AG08396 (cell line): ENCODE measurements at regions not wholly inside any gene's neighbourhood (a gene's known extent, or its start where the extent isn't known, plus 50 kb on each side); places are given as distances from the start of the nearest gene placed in this dataset.
"Not testable (repeated sequence)": the region's sequence is repeated elsewhere in the genome, so short reads cannot be mapped to it uniquely, and the experiment has no call there.

Experiments used
- DNase-seq: peaks from one replicate; pipeline ENCODE4 v3.0.0; 2012; ENCODE audit warnings: low spot score, mixed read lengths

DNA sequence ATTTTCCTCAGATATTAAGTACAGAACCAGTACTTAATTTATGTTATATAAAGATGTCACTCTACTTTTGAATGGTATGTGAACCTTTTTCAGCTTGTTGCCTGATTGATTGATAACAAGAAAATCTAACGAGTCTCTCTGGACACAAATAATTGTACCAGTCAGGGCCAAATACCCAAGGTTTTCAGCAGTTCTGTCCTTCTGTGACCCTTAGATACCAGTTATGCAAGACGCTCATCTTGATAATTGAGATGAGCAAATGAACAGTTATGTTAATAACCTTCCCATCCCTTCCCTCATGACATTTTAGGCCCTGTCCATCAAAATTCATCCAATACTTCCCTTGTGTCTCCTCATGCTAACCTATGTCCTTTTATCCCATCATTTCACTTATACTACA, 185.9 kb upstream of the G2E3 start:
- DNase-seq = no peak

DNA sequence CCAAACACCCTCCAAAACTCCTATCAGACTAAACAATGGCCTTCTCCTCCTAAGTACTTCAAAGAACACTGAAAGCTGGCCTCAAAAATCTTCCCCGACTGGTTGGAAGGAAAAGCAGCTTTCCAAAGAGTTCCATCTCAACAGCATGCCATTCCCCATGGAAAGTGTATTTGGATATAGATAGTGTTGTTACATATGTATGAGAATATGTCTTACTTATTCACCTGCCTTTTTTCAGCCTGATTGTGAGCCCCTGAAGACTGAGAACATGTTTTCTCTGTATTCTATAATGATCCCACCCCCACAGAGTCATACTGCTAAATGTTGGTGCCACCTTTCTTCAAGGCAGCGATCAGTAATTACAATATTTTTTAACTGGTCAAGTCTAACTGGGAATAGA, 185.4 kb upstream of the G2E3 start:
- DNase-seq = no peak

DNA sequence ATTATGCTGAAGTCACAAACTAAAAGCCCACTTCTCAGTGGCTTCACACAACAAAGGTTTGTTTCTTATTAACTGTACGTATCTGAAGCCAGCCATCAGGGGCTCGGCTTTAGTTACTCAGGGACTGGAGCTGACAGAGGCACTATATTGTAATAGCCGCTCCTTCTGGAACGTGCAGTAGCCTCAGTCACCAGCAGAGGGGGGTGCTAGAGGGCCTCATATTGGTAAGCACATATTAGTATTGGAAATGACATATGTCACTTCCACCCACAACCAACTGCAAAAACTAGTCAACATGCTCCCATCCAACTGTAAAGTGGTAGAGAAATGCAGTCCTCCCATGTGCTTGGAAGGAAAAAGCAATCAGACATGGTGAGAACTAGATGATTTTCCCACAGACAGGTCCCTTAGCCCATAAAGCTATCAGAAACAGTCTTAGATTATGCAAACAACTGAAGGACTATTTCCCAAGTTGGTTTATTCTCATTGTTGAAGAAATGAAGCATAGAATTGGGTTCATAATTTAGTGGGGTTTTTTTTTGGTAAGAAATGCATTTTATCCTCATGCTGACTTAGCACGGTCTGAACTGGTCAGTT, 183.6 kb upstream of the G2E3 start:
- DNase-seq = peak; percentile 63

DNA sequence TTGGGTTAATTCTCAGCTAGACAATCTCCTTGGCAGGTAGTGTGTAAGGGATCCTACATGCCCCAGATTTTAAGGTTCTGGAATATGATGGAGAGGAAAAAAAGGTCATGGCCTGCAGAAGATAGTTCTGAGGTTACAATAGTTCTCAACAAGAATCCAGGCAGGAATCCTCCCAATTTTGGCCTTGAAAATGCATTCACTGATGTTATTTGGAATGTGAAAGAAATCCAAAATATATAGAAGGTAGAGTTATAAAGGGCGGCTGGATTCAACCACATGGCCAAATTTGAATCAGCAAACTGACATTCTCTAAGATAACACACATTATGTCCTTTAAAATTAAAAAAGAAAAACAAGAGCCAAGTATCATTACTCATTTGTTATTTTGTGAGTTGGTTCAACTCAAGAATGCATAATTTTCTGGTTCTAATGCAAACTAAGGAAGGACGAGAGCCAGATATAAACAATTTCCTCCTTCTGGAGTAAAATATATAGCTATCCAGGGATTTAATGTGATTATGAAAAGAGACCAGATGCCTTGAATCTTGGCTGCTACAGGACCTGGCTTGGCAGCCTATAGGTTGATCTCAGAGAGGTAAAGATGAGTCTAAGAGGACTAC, 177.0 kb upstream of the G2E3 start:
- no peak for DNase-seq

DNA sequence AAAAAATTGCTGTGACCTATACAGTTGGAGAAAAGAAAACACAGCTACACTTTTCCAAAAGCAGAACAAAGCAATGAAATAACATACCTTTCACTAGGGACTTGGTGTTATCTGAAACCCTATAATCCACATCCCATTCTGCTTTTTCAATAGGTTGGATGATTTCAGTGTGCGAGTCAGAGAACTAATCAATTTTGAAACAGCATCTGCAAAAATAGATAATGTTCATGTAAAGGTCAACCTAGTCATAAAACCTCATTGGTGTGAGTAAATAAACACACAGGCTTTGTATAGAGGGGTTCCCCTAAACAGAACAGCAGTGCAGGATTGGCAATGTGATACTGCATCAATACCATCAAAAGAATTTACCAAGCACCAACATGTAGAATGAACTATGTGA, 173.0 kb upstream of the G2E3 start:
- no peak for DNase-seq

DNA sequence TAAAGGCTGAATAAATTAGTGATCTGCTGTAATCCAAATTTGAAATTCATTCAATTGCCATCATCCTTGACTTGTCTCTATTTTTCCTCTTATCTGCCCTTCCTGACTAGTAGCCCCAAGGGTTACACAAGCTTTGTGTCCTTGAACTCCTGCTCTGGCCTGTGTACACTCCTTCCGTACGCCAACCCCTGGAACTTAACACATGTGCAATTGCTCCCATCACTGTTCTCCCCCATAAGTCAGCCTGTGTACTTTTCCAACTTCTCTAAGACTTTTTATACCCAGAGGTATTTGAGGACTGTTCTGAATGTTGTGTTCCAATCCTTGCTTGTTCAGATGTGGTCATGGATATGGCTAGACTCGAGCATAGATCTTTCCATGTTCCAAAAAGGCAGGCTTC, 171.1 kb upstream of the G2E3 start:
- no peak for DNase-seq

DNA sequence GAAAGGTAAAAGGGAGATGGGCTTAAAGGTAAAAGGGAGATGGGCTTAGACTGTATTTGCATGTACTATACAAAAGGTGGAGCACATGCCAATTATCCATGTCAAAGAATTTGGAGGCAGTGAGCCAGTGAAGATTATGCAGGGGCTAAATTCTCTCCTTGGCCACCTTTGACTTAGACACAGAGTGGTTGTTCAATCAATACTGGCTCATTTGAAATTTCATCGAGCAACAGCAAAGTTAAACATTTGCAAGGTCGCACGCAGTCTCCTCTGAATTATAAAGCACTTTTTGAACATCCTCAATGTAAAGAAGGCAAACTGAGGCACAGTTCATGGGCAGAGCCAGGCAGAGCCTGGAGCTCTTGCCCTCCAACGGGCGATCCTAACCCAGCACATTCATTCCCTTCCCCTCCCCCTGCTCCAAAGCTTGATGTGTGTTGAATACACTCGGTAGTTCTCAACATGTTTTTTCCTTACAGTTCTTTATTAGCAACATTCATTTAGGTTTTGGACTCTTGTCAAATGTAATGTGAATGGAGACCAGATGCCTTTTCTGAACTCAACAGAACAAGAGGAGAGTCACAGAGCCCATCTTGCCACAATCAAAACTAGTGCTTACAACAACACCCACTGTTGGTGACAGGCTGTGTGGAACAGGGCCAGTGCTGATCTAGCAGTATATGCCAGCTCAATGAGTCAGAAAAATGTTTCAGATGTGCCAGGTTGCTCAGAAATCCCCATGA, 169.7 kb upstream of the G2E3 start:
- DNase-seq = no peak

DNA sequence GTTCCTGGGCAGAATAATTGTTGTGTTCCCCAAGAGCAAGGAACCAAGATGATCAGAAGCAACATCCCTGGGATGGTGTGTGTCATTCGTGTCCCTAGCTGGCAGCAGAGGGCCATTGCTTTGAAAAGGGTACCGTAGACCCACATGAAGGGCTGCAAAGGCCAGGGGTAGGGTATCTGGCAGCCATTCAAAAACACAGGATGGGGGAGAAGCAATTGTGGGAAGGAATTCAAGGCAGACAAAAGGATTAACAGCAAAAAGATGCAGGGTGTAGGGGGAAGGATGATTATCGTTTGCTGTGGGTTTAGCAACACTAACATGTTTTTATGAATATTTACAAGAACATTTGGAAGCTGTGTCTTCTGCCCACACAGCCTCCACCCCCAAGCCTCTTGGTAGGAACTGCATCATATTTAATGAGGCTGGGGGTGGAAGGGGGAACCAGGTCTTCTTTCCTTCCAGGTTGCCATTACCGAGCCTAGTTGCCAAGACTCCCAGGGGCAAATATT, 169.0 kb upstream of the G2E3 start:
- no peak for DNase-seq

DNA sequence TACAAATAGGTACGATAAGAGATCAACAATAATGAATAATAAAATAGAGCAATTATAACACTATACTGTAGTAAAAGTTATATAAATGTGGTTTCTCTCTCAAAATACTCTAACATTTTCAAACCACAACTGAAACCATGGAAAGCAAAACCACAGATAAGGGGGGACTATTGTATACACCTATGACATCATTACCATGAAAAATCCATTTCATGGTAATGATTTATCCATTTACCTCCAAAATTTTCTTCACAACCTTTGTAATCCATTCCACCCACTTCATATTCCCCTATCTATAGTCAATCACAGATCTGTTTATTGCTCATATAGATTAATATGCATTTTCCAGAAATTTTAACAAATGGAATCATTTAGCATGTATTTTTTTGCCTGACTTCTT, 163.9 kb upstream of the G2E3 start:
- DNase-seq = no peak

DNA sequence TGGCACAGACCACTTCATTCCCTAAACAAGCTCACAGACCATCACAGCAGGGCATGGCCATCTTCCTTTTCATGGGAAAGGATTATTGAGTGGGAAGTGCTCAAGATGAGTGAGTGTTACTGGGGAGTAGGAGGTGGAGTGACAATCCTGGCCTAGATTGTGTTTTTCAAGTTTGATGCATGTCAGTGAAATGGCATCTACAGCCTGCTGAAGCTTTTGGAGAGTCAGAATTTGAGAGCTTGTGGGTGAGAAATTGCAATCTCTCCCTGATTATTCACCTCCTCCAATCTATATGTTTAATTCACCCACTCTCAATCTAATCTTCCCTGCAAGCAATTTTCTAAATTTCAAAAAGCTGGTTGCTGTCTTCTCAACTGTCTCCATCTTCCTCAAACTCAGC, 156.1 kb upstream of the G2E3 start:
- no peak for DNase-seq

DNA sequence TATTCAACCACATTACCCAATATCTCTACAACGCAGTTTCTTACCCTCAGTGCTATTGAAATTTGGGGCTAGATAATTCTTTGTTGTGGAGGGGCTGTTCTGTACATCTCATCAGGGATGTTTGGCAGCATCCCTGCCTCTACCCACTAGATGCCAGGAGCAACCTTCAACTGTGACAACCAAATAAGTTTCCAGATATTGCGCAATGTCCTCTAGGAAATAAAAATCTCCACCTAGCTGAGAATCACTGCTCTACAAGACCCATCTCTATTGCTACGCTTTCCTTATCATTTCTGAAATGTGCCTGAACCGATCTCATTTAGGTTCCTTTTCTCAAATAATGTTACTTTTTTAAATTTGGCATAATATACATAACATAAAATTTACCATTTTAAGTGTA, 155.2 kb upstream of the G2E3 start:
- DNase-seq = no peak

DNA sequence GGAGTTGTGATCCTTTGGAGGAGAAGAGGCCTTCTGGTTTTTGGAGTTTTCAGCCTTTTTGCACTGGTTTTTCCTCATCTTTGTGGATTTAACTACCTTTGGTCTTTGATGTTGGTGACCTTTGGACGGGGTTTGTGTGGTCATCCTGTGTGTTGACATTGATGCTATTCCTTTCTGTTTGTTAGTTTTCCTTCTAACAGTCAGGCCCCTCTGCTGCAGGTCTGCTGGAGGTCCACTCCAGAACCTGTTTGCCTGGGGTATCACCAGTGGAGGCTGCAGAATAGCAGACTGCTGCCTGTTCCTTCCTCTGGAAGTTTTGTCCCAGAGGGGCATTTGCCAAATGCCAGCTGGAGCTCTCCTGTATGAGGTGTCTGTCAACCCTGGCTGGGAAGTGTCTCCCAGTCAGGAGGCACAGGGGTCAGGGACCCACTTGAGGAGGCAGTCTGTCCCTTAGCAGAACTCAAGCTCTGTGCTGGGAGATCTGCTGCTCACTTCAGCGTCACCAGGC, 149.4 kb upstream of the G2E3 start:
- DNase-seq = not testable (repeated sequence)

DNA sequence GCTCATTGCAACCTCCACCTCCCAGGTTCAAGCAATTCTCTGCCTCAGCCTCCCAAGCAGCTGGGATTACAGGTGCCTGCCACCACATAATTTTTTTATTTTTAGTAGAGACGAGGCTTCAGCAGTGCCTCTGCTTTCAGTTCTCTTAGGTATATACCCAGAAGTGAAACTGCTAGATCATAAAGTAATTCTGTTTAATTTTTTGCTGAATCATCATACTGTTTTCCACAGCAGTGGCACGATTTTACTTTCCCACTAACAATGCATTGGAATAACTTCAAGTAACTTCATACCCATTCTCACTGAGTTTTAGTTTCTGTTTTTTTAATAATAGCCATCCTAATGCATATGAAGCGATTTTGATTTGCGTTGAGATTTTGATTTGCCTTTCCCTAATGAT, 148.0 kb upstream of the G2E3 start:
- DNase-seq = no peak

DNA sequence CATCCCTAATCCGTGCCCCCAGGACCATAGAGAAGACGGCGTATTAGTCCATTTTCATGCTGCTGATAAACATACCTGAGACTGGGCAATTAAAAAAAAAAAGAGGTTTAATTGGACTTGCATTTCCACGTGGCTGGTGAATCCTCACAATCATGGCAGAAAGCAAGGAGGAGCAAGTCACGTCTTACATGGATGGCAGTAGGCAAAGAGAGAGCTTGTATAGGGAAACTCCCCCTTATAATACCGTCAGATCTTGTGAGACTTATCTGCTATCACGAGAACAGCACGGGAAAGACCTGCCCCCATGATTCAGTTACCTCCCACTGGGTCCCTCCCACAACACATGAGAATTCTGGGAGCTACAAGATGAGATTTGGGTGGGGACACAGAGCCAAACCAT, 145.8 kb upstream of the G2E3 start:
- DNase-seq = not testable (repeated sequence)

DNA sequence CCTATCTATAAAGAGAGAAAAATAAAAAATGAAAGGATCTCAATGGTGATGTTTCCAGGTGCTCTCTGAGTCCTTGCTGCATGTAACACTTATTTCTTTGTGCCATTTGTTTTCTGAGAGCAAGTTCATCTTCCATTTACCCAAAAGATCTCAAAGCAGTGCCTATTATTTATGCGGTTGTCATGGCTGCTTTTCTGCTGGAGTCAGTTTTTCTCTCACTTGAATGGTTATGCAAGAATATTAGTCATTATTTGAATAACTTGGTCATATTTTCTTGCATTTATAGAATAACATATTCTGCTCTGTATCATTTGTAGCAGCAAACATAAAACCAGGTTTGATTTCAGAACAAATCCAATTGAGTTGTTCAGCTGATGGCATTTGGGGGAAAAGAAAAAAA, 141.8 kb upstream of the G2E3 start:
- no peak for DNase-seq

DNA sequence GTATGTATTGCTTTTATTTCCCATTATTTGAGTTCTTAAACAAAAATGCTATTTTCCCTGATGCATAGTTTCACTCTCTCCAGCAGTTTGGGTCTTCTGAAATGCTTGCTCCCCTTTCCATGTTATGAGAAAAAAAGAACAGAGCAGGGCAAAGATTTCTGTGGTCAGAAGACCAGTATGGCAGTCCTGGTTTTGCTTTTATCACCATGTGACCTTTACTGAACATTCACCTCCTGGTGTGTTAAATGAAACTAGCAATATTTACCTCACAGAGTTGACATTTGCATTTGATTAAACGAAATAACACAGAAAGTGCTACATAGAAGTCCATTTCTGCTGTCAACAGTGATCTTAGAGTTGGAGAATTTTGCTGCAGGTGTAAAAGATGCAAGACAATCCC, 141.0 kb upstream of the G2E3 start:
- no peak for DNase-seq

DNA sequence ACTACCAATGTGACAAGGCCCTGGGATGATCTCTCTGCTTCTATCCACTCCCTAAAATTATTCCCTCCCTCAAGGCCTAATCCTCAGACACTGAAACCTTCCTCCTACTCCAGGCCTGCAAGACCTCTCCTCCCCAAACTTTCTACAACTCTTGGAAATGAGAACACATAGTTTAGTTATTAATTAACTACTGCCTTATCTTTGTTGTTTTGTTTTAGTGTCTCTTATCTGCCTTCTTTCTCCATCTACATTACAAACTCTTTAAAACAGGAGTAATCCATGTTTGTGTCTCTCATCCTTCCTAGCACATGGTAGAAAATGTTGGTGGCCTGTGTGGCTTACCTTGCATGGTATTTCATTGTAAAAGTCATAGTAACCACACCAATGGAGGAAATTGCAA, 139.9 kb upstream of the G2E3 start:
- DNase-seq = no peak

DNA sequence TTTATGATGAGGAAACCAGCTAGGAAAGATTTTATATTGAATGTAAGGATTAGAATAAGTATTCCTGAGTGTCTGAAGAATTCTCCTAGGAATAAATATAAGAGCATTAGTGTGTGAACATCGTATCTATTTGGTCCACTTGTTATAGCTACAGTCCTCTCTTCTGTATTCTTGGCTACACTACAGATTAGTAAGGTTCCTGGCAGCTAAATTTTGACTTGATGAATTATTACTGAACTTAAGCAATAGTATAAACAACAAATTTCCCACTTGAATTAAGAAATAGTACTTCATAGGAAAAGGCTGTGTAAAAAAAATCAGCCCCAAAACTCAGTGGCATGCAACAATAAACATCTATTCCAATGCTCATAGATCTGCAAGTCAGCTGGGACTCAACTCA, 138.4 kb upstream of the G2E3 start:
- no peak for DNase-seq

DNA sequence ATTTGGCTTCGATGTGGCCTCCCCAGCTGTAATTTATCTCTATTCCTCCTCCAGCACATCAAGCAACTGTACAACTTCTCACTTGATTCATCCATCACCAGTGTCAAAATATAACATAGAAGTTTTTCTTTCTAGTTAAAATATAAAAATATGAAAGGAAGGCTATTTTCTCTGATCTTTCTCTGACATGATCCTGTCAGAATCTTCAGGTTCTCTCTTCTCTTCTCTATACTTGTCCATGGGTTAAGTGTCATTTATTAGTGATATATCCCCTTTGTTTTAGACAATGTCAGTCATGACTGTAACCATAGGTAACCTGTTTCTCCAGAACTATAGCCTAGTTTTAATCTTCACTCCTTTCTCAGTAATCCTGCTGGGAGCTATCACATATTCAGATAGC, 132.5 kb upstream of the G2E3 start:
- DNase-seq = no peak

DNA sequence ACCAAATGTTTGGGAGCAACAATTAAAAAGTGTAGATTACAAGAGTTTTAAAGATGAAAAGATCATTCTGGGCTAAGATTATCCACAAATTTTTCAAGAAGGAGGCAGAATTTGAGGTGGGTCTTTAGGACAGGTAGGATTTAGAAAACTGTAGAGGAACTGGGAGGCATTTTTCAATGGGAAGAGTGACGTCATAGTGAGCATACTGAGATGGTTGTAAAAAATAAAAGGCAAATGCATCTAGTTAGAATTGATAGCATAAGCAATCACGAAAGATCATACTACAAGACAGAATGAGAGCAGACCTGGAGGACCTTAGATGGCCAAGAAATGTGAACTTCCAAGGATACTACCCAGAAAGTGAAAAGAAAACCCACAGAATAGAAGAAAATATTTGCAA, 131.6 kb upstream of the G2E3 start:
- no peak for DNase-seq

DNA sequence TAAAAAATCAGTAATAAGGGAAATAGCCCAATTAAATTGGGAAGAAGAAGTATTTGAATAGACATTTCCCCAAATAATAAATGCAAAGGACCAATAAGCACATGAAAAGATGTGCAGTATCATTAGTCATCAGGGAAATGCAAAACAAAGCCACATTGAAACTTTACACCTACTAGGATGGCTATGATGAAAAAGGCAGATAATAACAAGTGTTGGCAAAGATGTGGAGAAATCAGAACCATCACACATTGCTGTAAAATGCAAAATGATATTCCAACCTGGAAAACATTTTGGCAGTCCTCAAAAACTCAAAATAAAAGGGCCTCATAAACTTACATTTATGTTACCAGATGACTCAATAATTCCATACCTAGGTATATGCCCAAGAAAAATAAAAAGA, 131.1 kb upstream of the G2E3 start:
- DNase-seq = no peak

DNA sequence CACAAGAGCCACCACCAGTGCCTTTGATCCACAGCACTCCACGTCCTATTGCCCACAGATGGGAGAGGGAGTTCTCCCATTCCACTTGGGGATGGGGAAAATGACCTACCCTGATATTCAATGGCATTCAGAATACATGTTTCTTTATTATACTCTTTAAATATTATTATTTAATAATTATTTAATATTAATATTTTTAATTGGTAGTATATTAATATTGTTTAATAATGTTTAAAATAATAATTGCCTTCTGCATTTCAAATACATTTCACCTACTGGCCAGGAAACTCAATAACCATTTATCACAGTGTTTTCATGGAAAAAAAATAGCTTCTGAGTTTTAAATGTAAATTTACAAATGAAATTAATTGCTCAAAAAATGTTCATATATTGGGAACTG, 127.4 kb upstream of the G2E3 start:
- no peak for DNase-seq

DNA sequence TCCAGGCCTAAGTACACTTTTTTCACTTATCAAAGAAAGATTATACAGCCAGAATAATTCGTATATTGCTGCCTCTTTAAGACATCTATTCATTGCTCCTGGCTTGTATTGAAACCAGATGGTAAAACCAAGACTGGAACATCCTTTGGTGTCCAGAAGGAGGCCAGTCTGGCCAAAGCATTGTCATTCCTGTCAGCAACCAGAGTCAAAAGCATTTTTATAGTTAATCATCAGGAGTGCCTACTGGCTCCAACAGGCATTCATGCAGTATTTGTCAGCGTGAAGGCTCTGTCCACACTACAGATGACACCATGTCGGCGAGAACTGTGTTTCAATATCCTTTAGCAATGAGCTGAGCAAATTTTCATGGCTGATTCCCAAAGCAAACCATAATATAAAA, 118.0 kb upstream of the G2E3 start:
- DNase-seq = no peak
